ENCODE measurements at regions not wholly inside any gene's neighbourhood (a gene's known extent, or its start where the extent isn't known, plus 50 kb on each side); places are given as distances from the start of the nearest gene placed in this dataset.

- H3K27ac ChIP-seq = no peak overlapping the region
- H3K9me3 ChIP-seq (replicated peaks in 1 of 3) = no peaks in the 10 kb centered on the region
- peak in 1 of 7 donors; percentile 13 for DNase-seq
- TF ChIP-seq POLR2A (IDR thresholded peaks at IDR 0.05) = no peak
- no peak for TF ChIP-seq CTCF (IDR thresholded peaks at IDR 0.05)
- 53 to 83% (median 77%) methylated on average over 5 of the region's 5 CpGs for WGBS, 4 donors
- H3K27me3 ChIP-seq = no peaks in the 10 kb centered on the region
- intact Hi-C loops (cut with DNase I) = no loop called here
- no peaks in the 10 kb centered on the region for H3K4me1 ChIP-seq (replicated peaks in 1 of 2)
- H3K4me3 ChIP-seq = no peak overlapping the region
- H3K36me3 ChIP-seq (replicated peaks in 1 of 2) = no peaks in the 10 kb centered on the region
Measured at GRCh38 chr7:35550831-35551230, 144.1 kb downstream of the HERPUD2 start.

GRCh38 chr7:35549781-35550180 lies 145.2 kb downstream of the HERPUD2 start:
- no peaks in the 10 kb centered on the region for H3K9me3 ChIP-seq (replicated peaks in 1 of 3)
- H3K27ac ChIP-seq = no peak overlapping the region
- peak in 1 of 7 donors; percentile 33 for DNase-seq
- intact Hi-C loops (cut with DNase I) = no loop called here
- no peak for TF ChIP-seq POLR2A (IDR thresholded peaks at IDR 0.05)
- H3K36me3 ChIP-seq (replicated peaks in 1 of 2) = no peaks in the 10 kb centered on the region
- no peak overlapping the region for H3K4me3 ChIP-seq
- no peaks in the 10 kb centered on the region for H3K4me1 ChIP-seq (replicated peaks in 1 of 2)
- H3K27me3 ChIP-seq = no peaks in the 10 kb centered on the region
- 80 to 92% (median 85%) methylated on average over 2 to 3 of the region's 3 CpGs for WGBS, 4 donors

GRCh38 chr7:35548291-35548690 lies 146.6 kb downstream of the HERPUD2 start:
- Histone ChIP-seq H3K27ac (no peak overlapping the region), H3K27me3 (no peaks in the 10 kb centered on the region), H3K36me3 (replicated peaks in 1 of 2) (no peaks in the 10 kb centered on the region), H3K4me1 (replicated peaks in 1 of 2) (no peaks in the 10 kb centered on the region), H3K9me3 (replicated peaks in 1 of 3) (no peaks in the 10 kb centered on the region), H3K4me3 (no peak overlapping the region)
- intact Hi-C loops (cut with DNase I) = no loop called here
- TF ChIP-seq POLR2A (IDR thresholded peaks at IDR 0.05) (no peak), CTCF (IDR thresholded peaks at IDR 0.05) (no peak)
- WGBS, 4 donors = 83 to 97% (median 86%) methylated on average over 3 to 4 of the region's 4 CpGs
- DNase-seq = peak in 1 of 7 donors; percentile 1

GRCh38 chr7:35546691-35547429 lies 148.1 kb downstream of the HERPUD2 start:
- Histone ChIP-seq H3K27me3 (no peaks in the 10 kb centered on the region), H3K27ac (no peak overlapping the region), H3K9me3 (replicated peaks in 1 of 3) (no peaks in the 10 kb centered on the region), H3K4me3 (no peak overlapping the region), H3K4me1 (replicated peaks in 1 of 2) (no peaks in the 10 kb centered on the region), H3K36me3 (replicated peaks in 1 of 2) (no peaks in the 10 kb centered on the region)
- intact Hi-C loops (cut with DNase I) = no loop called here
- TF ChIP-seq POLR2A (IDR thresholded peaks at IDR 0.05) (no peak), CTCF (IDR thresholded peaks at IDR 0.05) (no peak)
- 69 to 77% (median 75%) methylated on average over 7 of the region's 7 CpGs for WGBS, 4 donors
- DNase-seq = peak in 1 of 7 donors; percentile 18

GRCh38 chr7:35545831-35546230 lies 149.1 kb downstream of the HERPUD2 start:
- intact Hi-C loops (cut with DNase I) = no loop called here
- DNase-seq = peak in 1 of 7 donors; percentile 20
- Histone ChIP-seq H3K9me3 (replicated peaks in 1 of 3) (no peaks in the 10 kb centered on the region), H3K27me3 (no peaks in the 10 kb centered on the region), H3K4me1 (replicated peaks in 1 of 2) (no peaks in the 10 kb centered on the region), H3K4me3 (no peak overlapping the region), H3K36me3 (replicated peaks in 1 of 2) (no peaks in the 10 kb centered on the region), H3K27ac (no peak overlapping the region)
- TF ChIP-seq POLR2A (IDR thresholded peaks at IDR 0.05) = no peak
- TF ChIP-seq CTCF (IDR thresholded peaks at IDR 0.05) = no peak
- 63 to 77% (median 74%) methylated on average over 4 to 5 of the region's 5 CpGs for WGBS, 4 donors
